ENCODE measurements at regions not wholly inside any gene's neighbourhood (a gene's known extent, or its start where the extent isn't known, plus 50 kb on each side); places are given as distances from the start of the nearest gene placed in this dataset.

DNA sequence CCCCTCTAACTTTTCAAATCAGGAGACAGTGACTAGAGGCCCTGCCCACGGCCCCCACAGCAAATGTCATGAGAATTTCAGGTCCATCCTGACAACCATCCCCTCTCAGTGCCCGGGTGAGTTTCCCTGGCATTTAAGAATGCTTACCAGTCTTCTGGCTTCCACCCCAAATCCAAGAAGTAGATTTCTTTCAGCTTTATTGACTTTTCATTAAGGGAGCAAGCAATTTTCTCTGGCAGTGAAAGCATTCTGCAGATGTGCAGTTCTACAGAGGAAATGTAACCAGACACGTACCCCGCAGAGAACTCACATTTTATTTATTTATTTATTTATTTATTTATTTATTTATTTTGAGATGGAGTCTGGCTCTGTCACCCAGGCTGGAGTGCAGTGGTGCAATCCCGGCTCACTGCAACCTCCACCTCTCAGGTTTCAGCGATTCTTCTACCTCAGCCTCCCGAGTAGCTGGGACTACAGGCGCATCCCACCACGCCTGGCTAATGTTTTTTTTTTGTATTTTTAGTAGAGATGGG is 120.9 kb upstream of the KCTD7 start:
- ChIA-PET POLR2A (interaction anchor here (0.5 kb wide), 1 partner anchor 744 kb away, joined by 4 read pairs; no protein-coding TSS in a partner anchor), CTCF (no interaction called here)
- Histone ChIP-seq H3K4me1 (ENCODE audit: control insufficient read depth in 2 of 2, insufficient read depth in 2 of 2, low read length in 2 of 2) (peaks cover 0 to 2% of the 10 kb centered on the region in 2 donors), H3K9ac (ENCODE audit: low read length) (no peak overlapping the region), H4K20me1 (ENCODE audit: control insufficient read depth, insufficient read depth, low read length, poor library complexity, severe bottlenecking) (no peaks in the 10 kb centered on the region), H2AFZ (ENCODE audit: insufficient read depth, low read depth, low read length, poor library complexity, severe bottlenecking) (no peak overlapping the region), H3K27ac (ENCODE audit: low read length in 2 of 2) (no peak overlapping the region), H3K9me3 (ENCODE audit: control extremely low read depth in 1 of 3, control insufficient read depth in 2 of 3, insufficient read depth in 1 of 3, low read length in 2 of 3) (peaks cover 0 to 12% (median 0%) of the 10 kb centered on the region in 3 donors), H3K4me2 (replicated peaks; ENCODE audit: low read depth, low read length, poor library complexity, severe bottlenecking) (no peak overlapping the region), H3K36me3 (replicated peaks in 1 of 2; ENCODE audit: control extremely low read depth in 1 of 2, control insufficient read depth in 1 of 2, extremely low read depth in 1 of 2, insufficient read depth in 2 of 2, low read length in 1 of 2) (no peaks in the 10 kb centered on the region), H3K4me3 (ENCODE audit: control extremely low read depth in 1 of 5, extremely low read depth in 1 of 5, insufficient read depth in 1 of 5, low read depth in 2 of 5, low read length in 4 of 5) (no peak overlapping the region), H3K27me3 (replicated peaks in 1 of 4; ENCODE audit: control extremely low read depth in 1 of 4, control insufficient read depth in 3 of 4, insufficient read depth in 4 of 4, low read length in 3 of 4) (peaks cover 0 to 26% (median 11%) of the 10 kb centered on the region in 4 experiments), H3K79me2 (ENCODE audit: control insufficient read depth, insufficient read depth, low read length) (no peaks in the 10 kb centered on the region)
- no peak for TF ChIP-seq CTCF (IDR thresholded peaks at IDR 0.05)
- no peak for TF ChIP-seq EZH2 (IDR thresholded peaks at IDR 0.05; ENCODE audit: borderline replicate concordance, insufficient read depth, low read depth, low read length, poor library complexity, severe bottlenecking)
- peaks cover 25% of the 10 kb centered on the region for H3K27me3 Mint-ChIP-seq
- H3K27ac Mint-ChIP-seq: no peak overlapping the region
- DNase-seq (no peak), ATAC-seq (ENCODE audit: low read depth) (no peak)
- intact Hi-C loops (cut with micrococcal nuclease): no loop called here
- H3K9me3 Mint-ChIP-seq (ENCODE audit: insufficient read depth): no peaks in the 10 kb centered on the region
- 100% methylated on average over 2 of the region's 9 CpGs for WGBS (ENCODE audit: insufficient coverage)
- peaks cover 2% of the 10 kb centered on the region for H3K4me1 Mint-ChIP-seq
- no peak overlapping the region for H3K4me3 Mint-ChIP-seq

DNA sequence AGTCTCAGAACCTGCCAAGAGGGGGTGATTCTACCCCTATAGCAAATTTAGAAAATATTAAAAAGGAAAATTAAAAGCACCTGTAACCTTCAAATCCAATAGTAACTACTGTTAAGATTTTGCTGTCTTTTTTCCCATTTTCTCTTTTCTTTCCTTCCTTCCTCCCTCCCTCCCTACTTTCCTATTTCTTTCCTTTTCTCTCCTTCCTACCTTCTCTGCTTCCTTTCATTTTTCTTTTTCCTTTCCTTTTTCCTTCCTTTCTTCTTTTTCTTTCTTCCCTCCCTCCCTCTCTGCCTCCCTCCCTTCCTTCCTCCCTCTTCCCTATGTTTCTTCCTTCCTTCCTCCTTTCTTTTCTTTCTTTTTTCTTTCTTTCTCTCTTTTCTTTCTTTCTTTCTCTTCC is 120.2 kb upstream of the KCTD7 start:
- H2AFZ ChIP-seq (ENCODE audit: insufficient read depth, low read depth, low read length, poor library complexity, severe bottlenecking): no peak overlapping the region
- intact Hi-C loops (cut with micrococcal nuclease): no loop called here
- peaks cover 0 to 16% (median 0%) of the 10 kb centered on the region in 3 donors for H3K9me3 ChIP-seq (ENCODE audit: control extremely low read depth in 1 of 3, control insufficient read depth in 2 of 3, insufficient read depth in 1 of 3, low read length in 2 of 3)
- no peak overlapping the region for H3K4me3 Mint-ChIP-seq
- H3K9me3 Mint-ChIP-seq (ENCODE audit: insufficient read depth): no peaks in the 10 kb centered on the region
- no peak for TF ChIP-seq CTCF (IDR thresholded peaks at IDR 0.05)
- TF ChIP-seq EZH2 (IDR thresholded peaks at IDR 0.05; ENCODE audit: borderline replicate concordance, insufficient read depth, low read depth, low read length, poor library complexity, severe bottlenecking): no peak
- H3K27me3 ChIP-seq (replicated peaks in 1 of 4; ENCODE audit: control extremely low read depth in 1 of 4, control insufficient read depth in 3 of 4, insufficient read depth in 4 of 4, low read length in 3 of 4): peaks cover 0 to 26% (median 11%) of the 10 kb centered on the region in 4 experiments
- no peak overlapping the region for H3K4me3 ChIP-seq (ENCODE audit: control extremely low read depth in 1 of 5, extremely low read depth in 1 of 5, insufficient read depth in 1 of 5, low read depth in 2 of 5, low read length in 4 of 5)
- no peaks in the 10 kb centered on the region for H3K79me2 ChIP-seq (ENCODE audit: control insufficient read depth, insufficient read depth, low read length)
- peaks cover 2% of the 10 kb centered on the region for H3K4me1 Mint-ChIP-seq
- H3K27ac ChIP-seq (ENCODE audit: low read length in 2 of 2): no peak overlapping the region
- no peak overlapping the region for H3K9ac ChIP-seq (ENCODE audit: low read length)
- DNase-seq (no peak), ATAC-seq (ENCODE audit: low read depth) (no peak)
- ChIA-PET POLR2A (no interaction called here), CTCF (no interaction called here)
- H3K36me3 ChIP-seq (replicated peaks in 1 of 2; ENCODE audit: control extremely low read depth in 1 of 2, control insufficient read depth in 1 of 2, extremely low read depth in 1 of 2, insufficient read depth in 2 of 2, low read length in 1 of 2): no peaks in the 10 kb centered on the region
- H3K27ac Mint-ChIP-seq: no peak overlapping the region
- no peak overlapping the region for H3K4me2 ChIP-seq (replicated peaks; ENCODE audit: low read depth, low read length, poor library complexity, severe bottlenecking)
- no peaks in the 10 kb centered on the region for H4K20me1 ChIP-seq (ENCODE audit: control insufficient read depth, insufficient read depth, low read length, poor library complexity, severe bottlenecking)
- peaks cover 0 to 2% of the 10 kb centered on the region in 2 donors for H3K4me1 ChIP-seq (ENCODE audit: control insufficient read depth in 2 of 2, insufficient read depth in 2 of 2, low read length in 2 of 2)
- H3K27me3 Mint-ChIP-seq: peaks cover 25% of the 10 kb centered on the region

All from B cell (primary cell).